Mucosa of descending colon (tissue), 3 donors: ENCODE measurements at regions not wholly inside any gene's neighbourhood (a gene's known extent, or its start where the extent isn't known, plus 50 kb on each side); places are given as distances from the start of the nearest gene placed in this dataset.
"Not testable (repeated sequence)": the region's sequence is repeated elsewhere in the genome, so short reads cannot be mapped to it uniquely, and the experiment has no call there.

Source experiments
- ATAC-seq: fragments of 200-7000 bp; cut with Tn5 transposase; one replicate; pipeline ENCODE4 v1.9.1; 2020; ENCODE audit warnings: mild to moderate bottlenecking, moderate library complexity
- DNase-seq, 3 donors: peaks; one replicate each; pipeline ENCODE4 v3.0.0-alpha.2; 2020
- H3K36me3 ChIP-seq: fragments of 200-600 bp; one replicate; pipeline ENCODE4 v1.8.0; 2021; ENCODE audit warnings: low read depth, mild to moderate bottlenecking
- H3K4me1 ChIP-seq: fragments of 200-600 bp; one replicate; pipeline ENCODE4 v1.8.0; 2021; ENCODE audit warnings: low read depth, mild to moderate bottlenecking
- H3K4me3 ChIP-seq: fragments of 200-600 bp; one replicate; pipeline ENCODE4 v1.8.0; 2021; ENCODE audit warnings: mild to moderate bottlenecking
- H3K9me3 ChIP-seq: fragments of 200-600 bp; one replicate; pipeline ENCODE4 v1.8.0; 2021; ENCODE audit warnings: mild to moderate bottlenecking
- intact Hi-C, 2 donors: fragments of 100-400 bp; cut with DNase I in 1 of 2; cut with micrococcal nuclease in 1 of 2; formaldehyde crosslinking; loops; one replicate each; pipeline versions ENCODE4 v1.11.0 to v1.11.1; 2022; cut with DNase I, micrococcal nuclease
- TF ChIP-seq, protein P1 (sequence below): fragments of 200-600 bp; IDR thresholded peaks from one replicate; pipeline ENCODE4 v1.8.0; 2022; ENCODE audit warnings: antibody characterized with exemption, mild to moderate bottlenecking
- donor health status: DM: no; HTN: no; CAD: no; lungs with moderate emphysema.
- donor health status: DM: no; HTN: no; CAD: no.
- donor health status: DM: no; HTN: yes; CAD: no.

DNA sequence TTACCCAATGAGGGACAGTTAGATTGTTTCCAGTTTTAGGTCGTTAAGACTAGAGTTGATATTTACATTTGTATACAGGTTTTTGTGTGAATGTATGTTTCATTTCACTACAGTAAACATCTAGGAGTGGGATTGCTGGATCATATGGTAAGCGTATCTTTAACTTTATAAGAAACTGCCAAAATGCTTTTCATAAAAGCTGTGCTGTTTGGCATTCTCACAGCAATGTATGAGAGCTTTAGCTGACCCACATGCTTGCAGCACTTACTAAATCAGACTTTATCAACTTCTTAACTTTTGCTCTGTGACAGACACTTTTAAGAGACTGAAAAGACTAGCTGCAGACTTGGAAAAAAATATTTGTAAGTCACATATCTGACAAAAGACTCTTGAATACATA lies 262.5 kb upstream of the PELI2 start:
- TF ChIP-seq, protein P1, sequence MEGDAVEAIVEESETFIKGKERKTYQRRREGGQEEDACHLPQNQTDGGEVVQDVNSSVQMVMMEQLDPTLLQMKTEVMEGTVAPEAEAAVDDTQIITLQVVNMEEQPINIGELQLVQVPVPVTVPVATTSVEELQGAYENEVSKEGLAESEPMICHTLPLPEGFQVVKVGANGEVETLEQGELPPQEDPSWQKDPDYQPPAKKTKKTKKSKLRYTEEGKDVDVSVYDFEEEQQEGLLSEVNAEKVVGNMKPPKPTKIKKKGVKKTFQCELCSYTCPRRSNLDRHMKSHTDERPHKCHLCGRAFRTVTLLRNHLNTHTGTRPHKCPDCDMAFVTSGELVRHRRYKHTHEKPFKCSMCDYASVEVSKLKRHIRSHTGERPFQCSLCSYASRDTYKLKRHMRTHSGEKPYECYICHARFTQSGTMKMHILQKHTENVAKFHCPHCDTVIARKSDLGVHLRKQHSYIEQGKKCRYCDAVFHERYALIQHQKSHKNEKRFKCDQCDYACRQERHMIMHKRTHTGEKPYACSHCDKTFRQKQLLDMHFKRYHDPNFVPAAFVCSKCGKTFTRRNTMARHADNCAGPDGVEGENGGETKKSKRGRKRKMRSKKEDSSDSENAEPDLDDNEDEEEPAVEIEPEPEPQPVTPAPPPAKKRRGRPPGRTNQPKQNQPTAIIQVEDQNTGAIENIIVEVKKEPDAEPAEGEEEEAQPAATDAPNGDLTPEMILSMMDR, result no peak
- Histone ChIP-seq H3K4me1 (no peaks in the 10 kb centered on the region), H3K4me3 (no peak overlapping the region), H3K9me3 (no peaks in the 10 kb centered on the region), H3K36me3 (no peaks in the 10 kb centered on the region)
- no peak for DNase-seq
- ATAC-seq, result no peak
- intact Hi-C loops, result no loop called here

DNA sequence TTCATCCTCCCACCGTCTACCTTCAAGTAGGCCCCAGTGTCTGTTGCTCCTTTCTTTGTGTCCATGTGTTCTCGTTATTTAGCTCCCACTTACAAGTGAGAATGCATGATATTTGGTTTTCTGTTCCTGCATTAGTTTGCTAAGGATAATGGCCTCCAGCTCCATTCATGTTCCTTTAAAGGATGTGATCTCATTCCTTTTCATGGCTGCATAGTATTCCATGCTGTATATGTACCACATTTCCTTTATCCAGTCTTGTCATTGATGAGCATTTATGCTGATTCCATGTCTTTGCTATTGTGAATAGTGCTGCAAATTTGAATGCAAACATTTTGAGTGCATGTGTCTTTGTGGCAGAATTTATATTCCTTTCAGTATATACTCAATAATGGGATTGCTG lies 259.6 kb upstream of the PELI2 start:
- TF ChIP-seq, protein P1, result no peak
- no peak for DNase-seq
- H3K4me3 ChIP-seq, result no peak overlapping the region
- H3K4me1 ChIP-seq, result no peaks in the 10 kb centered on the region
- intact Hi-C loops, result no loop called here
- ATAC-seq, result no peak
- peaks cover under 1% of the 10 kb centered on the region for H3K9me3 ChIP-seq
- H3K36me3 ChIP-seq, result no peaks in the 10 kb centered on the region

DNA sequence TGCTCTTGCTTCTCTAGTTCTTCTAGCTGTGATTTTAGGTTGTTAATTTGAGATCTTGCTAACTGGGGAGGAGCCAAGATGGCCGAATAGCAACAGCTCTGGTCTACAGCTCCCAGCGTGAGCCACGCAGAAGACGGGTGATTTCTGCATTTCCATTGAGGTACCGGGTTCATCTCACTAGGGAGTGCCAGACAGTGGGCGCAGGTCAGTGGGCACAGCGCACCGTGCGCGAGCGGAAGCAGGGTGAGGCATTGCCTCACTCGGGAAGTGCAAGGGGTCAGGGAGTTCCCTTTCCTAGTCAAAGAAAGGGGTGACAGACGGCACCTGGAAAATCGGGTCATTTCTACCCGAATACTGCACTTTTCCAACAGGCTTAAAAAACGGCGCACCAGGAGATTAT lies 256.6 kb upstream of the PELI2 start:
- DNase-seq, H3K4me1 ChIP-seq, intact Hi-C loops: not testable (repeated sequence)

DNA sequence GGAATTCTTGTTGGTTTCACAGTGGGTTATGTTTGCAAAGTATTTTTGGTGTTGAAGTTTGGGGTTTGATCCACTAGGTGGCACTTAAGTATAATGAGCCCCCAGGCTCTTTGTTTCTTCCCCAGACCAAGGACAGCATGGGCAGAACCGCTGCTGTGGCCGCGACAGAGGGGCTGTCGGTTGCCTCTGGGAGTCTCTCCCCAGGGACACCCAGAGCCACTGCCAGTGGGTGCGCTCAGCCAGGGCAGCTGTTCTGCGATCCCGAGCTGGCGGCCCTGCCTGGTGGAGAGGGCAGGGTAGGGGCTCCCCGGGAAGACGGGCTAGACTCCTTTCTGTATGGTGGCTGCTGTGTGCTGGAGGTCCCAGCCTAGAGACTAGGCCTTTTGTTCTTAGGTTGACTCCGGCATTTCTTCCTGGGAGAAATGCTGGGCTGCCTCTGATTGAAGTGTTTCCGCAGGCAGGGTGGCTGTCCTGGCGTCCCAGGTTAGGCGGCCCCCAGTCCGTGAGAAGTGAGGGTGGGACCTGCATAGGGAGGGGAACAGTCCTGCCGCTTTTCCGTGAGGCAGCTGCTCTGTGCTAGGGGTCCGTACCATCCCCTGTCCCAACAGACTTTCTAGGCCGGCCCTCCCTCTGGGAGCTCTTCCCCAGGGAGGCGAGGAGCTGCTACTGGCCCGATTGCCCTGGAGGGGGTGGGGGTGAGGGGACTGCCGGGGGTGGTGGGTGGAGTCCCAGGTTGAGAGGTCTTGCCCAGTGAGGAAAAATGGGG lies 253.1 kb upstream of the PELI2 start:
- Histone ChIP-seq H3K4me1 (peaks cover 4% of the 10 kb centered on the region), H3K9me3 (peaks cover 13% of the 10 kb centered on the region), H3K4me3 (no peak overlapping the region), H3K36me3 (no peaks in the 10 kb centered on the region)
- TF ChIP-seq, protein P1, result no peak
- DNase-seq (no peak), ATAC-seq (peak; percentile 17)
- intact Hi-C loops, result no loop called here

More for the DNA sequence above, 256.6 kb upstream of the PELI2 start:
- not testable (repeated sequence) for H3K36me3 ChIP-seq, ATAC-seq, H3K4me3 ChIP-seq
- H3K9me3 ChIP-seq, result peaks cover 13% of the 10 kb centered on the region

DNA sequence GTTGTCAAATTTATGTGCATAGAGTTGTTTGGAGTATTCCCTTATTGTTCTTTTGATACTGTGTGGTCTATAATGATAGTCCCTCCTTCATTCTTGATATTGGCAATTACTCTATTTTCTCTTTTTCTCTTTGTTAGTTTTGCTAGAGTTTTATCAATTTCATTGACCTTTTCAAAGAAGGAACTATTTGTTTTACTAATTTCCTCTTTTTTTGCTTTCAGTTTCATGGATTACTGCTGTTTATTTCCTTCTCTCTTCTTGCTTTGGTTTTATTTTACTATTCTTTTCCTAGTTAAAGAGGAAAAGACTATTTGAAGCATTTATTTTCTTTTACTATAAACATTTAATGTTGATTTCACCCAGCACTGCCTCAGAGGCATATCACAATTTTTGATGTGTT lies 250.9 kb upstream of the PELI2 start:
- Histone ChIP-seq H3K4me1 (peaks cover 4% of the 10 kb centered on the region), H3K4me3 (no peak overlapping the region), H3K36me3 (no peaks in the 10 kb centered on the region), H3K9me3 (peaks cover 13% of the 10 kb centered on the region)
- DNase-seq (no peak), ATAC-seq (no peak)
- TF ChIP-seq, protein P1, result no peak
- intact Hi-C loops, result no loop called here

DNA sequence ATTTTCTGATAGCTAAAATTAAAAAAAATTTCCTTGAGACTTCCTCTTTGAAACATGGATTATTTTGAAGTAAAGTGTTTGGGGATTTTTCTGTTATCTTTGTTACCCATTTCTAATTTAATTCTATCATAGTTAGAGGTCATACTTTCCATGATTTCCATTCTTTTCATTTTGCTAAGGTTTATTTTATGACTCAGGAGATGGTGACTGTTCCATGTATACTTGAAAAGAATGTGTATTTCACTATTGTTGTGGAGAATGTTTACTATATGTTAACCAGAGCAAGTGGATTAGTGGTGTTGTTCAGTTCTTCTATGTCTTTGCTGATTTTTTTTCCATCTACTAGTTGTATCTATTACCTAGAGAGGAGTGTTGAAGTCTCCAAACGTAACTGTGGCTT lies 250.5 kb upstream of the PELI2 start:
- Histone ChIP-seq H3K36me3 (no peaks in the 10 kb centered on the region), H3K4me3 (no peak overlapping the region), H3K4me1 (peaks cover 4% of the 10 kb centered on the region), H3K9me3 (peaks cover 13% of the 10 kb centered on the region)
- intact Hi-C loops, result no loop called here
- ATAC-seq, result no peak
- DNase-seq, result no peak
- TF ChIP-seq, protein P1, result no peak
